Epidermal melanocyte (primary cell): ENCODE measurements at regions not wholly inside any gene's neighbourhood (a gene's known extent, or its start where the extent isn't known, plus 50 kb on each side); places are given as distances from the start of the nearest gene placed in this dataset.
"Not testable (repeated sequence)": the region's sequence is repeated elsewhere in the genome, so short reads cannot be mapped to it uniquely, and the experiment has no call there.

Source experiments
- DNase-seq: peaks from one replicate; pipeline ENCODE4 v3.0.0; 2011; ENCODE audit warnings: low spot score; ENCODE audit not compliant: insufficient read length

- no peak for DNase-seq
Observed at GRCh38 chr6:76694795-76695194, 622.3 kb upstream of the IMPG1 start.

GRCh38 chr6:76684875-76685274 is 612.4 kb upstream of the IMPG1 start:
- no peak for DNase-seq

- DNase-seq, result no peak
Observed at GRCh38 chr6:76683985-76684384, 611.5 kb upstream of the IMPG1 start.

- DNase-seq, result no peak
Observed at GRCh38 chr6:76682842-76683241, 610.4 kb upstream of the IMPG1 start.

GRCh38 chr6:76681781-76682180 is 609.3 kb upstream of the IMPG1 start:
- no peak for DNase-seq

GRCh38 chr6:76677017-76677416 is 604.6 kb upstream of the IMPG1 start:
- no peak for DNase-seq

- no peak for DNase-seq
Observed at GRCh38 chr6:76671751-76672150, 599.3 kb upstream of the IMPG1 start.

GRCh38 chr6:76644231-76644630 is 571.8 kb upstream of the IMPG1 start:
- no peak for DNase-seq

- no peak for DNase-seq
Observed at GRCh38 chr6:76639941-76640340, 567.5 kb upstream of the IMPG1 start.

GRCh38 chr6:76634695-76635094 is 562.2 kb upstream of the IMPG1 start:
- DNase-seq, result no peak

- no peak for DNase-seq
Observed at GRCh38 chr6:76633259-76633658, 560.8 kb upstream of the IMPG1 start.

GRCh38 chr6:76631622-76632021 is 559.2 kb upstream of the IMPG1 start:
- DNase-seq, result no peak

- no peak for DNase-seq
Observed at GRCh38 chr6:76615395-76615794, 542.9 kb upstream of the IMPG1 start.

- DNase-seq, result no peak
Observed at GRCh38 chr6:76612954-76613353, 540.5 kb upstream of the IMPG1 start.

GRCh38 chr6:76609160-76609559 is 536.7 kb upstream of the IMPG1 start:
- no peak for DNase-seq

- DNase-seq, result no peak
Observed at GRCh38 chr6:76594109-76594508, 521.6 kb upstream of the IMPG1 start.

- no peak for DNase-seq
Observed at GRCh38 chr6:76593668-76594067, 521.2 kb upstream of the IMPG1 start.

- no peak for DNase-seq
Observed at GRCh38 chr6:76592566-76592965, 520.1 kb upstream of the IMPG1 start.

GRCh38 chr6:76587271-76587670 is 514.8 kb upstream of the IMPG1 start:
- no peak for DNase-seq

GRCh38 chr6:76584121-76584520 is 511.7 kb upstream of the IMPG1 start:
- no peak for DNase-seq

- no peak for DNase-seq
Observed at GRCh38 chr6:76578746-76579145, 506.3 kb upstream of the IMPG1 start.

- DNase-seq, result no peak
Observed at GRCh38 chr6:76574746-76575145, 502.3 kb upstream of the IMPG1 start.

GRCh38 chr6:76565932-76566331 is 493.5 kb upstream of the IMPG1 start:
- DNase-seq, result no peak

GRCh38 chr6:76562371-76562770 is 489.9 kb upstream of the IMPG1 start:
- not testable (repeated sequence) for DNase-seq
